Hepatic stellate cell (primary cell): ENCODE measurements at regions not wholly inside any gene's neighbourhood (a gene's known extent, or its start where the extent isn't known, plus 50 kb on each side); places are given as distances from the start of the nearest gene placed in this dataset.
A peak's percentile ranks its signal among the peaks of the same experiment; 100 is the strongest.
"Not testable (repeated sequence)": the region's sequence is repeated elsewhere in the genome, so short reads cannot be mapped to it uniquely, and the experiment has no call there.

Experiments
- DNase-seq: peaks from one replicate; pipeline ENCODE4 v3.0.0; 2011; ENCODE audit warnings: low spot score

DNA sequence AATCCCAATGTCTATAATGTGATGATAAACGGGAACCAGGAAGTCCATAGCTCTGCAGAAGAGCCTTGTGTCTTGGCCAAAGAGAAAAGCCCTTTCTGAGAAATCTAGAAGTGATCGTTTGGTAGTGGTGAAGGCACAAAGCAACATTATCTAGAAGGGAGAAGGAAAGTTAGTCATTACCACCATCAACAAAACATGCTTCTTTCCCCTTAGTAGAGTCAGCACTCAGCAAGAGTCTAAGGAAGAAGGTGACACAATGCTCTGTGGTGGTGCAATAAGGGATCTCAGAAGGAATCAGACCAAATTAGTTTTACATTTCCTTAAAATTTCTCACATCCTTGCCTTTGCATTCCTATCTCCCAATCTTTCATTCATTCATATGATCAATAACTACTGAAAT is 134.4 kb upstream of the PRDX6 start:
- no peak for DNase-seq

DNA sequence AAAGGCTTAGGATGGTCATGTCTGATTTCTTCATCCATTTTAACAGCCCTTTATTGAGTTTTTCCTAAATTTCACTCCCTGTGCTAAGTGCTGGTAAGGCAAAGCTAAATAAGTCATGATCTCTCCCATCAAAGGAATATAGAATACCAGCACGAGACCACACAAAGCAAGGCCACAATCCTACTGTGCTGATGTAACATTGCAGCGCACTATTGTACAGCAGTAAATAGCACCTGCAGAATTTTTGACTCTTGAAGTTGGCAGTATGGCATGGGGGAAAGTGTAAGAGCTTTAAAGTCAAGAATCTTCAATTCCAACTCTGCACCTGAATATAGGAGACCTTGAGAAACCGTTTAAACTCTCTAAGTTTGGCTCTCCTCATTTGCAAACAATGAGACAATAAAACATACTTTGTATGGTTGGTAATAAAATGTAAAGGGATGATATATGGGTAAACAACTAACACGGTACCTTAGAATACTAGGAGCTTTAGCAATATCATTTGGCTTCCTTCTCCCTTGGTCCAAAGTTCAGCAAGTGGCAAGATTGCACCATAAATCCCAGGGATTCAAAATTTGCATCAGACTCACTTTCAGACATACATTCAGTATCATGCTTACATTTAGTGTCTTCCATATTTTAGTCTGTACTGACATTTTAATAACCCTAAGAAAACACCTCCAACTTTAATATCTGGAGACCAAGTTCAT is 132.9 kb upstream of the PRDX6 start:
- no peak for DNase-seq

- DNase-seq = no peak
Measured at GRCh38 chr1:173347282-173347818, 129.8 kb upstream of the PRDX6 start.

GRCh38 chr1:173352635-173353034 is 124.5 kb upstream of the PRDX6 start:
- DNase-seq = not testable (repeated sequence)

GRCh38 chr1:173353350-173353749 is 123.8 kb upstream of the PRDX6 start:
- no peak for DNase-seq

DNA sequence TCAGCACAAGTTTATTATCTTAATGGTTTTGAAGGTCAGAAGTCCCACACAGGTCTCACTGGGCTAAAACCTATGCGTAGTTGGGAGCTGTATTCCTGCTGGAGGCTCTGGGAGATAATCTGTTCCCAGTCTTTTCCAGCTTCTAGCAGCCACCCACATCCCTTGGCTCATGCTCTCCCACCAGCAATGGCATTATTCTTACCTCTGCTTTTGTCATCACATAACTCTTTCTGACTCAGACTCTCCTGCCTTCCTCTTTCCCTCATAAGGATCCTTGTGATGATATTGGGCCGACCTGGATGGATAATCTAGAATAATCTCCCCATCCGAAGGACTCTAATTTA is 122.2 kb upstream of the PRDX6 start:
- no peak for DNase-seq

DNA sequence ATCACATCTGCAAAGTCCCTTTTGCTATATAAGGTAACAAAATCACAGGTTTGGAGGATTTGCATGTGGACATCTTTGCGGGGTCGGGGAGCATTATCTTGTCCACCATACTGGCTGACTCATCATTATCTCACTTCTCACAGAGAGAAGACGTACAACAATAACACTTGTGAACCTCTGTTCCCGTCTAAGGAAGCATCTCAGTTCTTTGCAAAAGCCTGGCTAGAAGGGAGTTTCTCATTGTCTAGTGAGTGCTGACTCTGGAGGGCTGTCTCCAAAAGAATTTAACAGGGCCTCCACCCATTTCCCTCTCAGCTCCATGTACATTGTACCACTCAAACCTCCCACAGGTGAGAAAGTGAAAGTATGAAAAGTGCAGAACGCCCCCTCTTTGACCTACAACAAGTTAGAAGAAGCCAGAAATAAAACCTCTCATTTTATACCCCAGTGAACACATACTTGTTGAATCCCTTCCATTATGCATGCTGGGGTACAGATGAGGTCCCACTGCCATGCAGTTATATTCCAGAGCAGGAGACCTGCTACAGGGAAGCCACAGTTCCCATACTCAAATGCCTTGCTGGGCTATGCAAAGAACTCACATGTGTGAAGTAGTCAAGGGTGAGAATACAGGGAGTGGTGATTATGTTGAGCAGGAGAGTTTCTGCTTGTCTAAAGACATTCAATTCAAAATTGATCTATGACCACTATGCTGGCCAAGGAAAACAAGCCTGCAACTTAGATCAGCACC is 121.7 kb upstream of the PRDX6 start:
- DNase-seq = no peak

GRCh38 chr1:173356191-173356762 is 120.9 kb upstream of the PRDX6 start:
- no peak for DNase-seq

GRCh38 chr1:173360487-173361063 is 116.6 kb upstream of the PRDX6 start:
- DNase-seq = no peak

GRCh38 chr1:173362543-173362942 is 114.6 kb upstream of the PRDX6 start:
- DNase-seq = no peak

GRCh38 chr1:173364827-173365226 is 112.3 kb upstream of the PRDX6 start:
- DNase-seq = no peak

DNA sequence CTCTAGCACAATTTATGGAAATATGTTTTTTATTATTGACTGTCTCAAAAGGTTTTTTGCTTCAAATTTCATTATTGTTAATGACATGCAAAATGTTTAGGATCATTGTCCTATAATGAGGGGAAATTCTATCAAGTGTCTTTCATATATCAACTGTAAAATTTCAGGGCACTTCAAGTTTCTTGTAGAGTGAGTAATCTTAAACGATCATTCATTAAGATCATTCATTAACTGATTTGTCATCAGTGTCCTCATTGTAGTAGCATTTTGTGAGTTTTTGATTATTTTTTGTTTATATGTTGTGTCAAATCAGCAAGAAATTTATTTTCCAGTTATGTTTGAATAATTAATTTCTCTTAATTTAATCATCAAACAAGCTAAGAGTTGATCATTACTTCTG is 111.8 kb upstream of the PRDX6 start:
- no peak for DNase-seq

- DNase-seq = no peak
Measured at GRCh38 chr1:173367136-173367535, 110.0 kb upstream of the PRDX6 start.

DNA sequence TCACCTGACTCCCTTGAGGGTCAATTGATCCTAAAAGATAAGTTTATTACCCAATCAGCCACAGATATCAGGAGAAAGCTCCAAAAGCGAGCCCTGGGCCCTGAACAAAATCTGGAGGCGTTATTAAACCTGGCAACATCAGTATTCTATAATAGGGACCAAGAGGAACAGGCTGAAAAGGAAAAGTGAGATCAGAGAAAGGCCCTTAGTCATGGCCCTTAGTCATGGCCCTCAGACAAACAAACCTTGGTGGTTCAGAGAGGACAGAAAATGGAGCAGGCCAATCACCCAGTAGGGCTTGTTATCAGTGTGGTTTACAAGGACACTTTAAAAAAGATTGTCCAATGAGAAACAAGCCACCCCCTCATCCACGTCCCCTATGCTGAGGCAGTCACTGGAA is 106.5 kb upstream of the PRDX6 start:
- DNase-seq = not testable (repeated sequence)

GRCh38 chr1:173376065-173376464 is 101.1 kb upstream of the PRDX6 start:
- not testable (repeated sequence) for DNase-seq

DNA sequence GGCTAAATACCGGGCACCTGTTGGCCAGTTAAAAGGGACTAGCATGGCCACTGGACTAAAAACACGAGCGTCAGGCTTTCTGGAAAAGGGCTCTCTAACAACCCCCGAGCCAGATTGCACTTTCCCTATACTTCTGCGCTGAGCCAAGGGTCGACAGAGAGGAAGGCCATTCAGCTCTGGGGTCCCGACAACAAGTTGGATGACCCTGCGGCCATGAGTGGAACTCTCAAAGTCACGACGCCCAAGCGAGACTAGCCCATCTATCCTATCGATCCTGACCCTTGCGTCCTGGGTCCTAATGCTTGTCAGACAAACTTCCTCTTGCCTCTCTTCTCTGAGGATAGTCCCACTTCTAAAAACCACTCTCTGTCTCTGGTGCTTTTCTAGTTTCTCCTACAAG is 99.9 kb upstream of the PRDX6 start:
- DNase-seq = no peak

DNA sequence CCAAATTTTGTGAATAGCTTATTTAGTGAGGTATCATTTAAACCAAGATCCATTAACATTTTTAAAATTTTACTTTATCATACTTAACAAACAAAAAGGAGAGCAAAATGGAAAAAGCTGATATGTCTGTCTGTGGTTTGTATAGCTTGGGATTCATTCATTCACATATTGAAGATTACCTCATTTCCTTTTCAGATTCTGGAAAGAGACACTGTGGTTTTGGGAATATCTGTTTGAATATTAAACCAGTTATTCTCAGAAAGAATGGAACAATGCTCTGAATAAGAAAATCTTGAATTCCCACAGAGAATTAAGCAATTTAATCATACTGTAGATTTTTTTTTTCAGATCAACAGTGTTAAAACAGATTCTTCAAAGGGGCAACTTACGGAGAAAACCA is 93.8 kb upstream of the PRDX6 start:
- DNase-seq = no peak

DNA sequence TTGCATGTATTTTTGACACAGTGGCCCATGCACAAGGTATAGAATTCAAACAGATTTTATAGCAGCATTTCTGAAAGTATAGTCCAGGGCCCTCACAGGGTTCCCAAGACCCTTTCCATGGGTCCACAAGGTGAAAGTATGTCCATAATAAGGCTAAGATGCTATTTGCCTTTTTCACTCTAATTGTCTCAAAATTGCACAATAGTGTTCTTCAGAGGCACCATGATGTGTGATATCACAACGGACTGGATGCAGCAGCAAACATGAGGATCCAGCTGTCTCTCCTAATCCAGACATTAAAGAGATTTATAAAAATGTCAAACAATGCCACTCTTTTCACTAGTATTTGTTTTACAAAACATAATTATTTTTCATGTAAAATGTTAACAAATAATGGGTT is 88.8 kb upstream of the PRDX6 start:
- no peak for DNase-seq

GRCh38 chr1:173392895-173393658 is 84.1 kb upstream of the PRDX6 start:
- peak; percentile 47 for DNase-seq

DNA sequence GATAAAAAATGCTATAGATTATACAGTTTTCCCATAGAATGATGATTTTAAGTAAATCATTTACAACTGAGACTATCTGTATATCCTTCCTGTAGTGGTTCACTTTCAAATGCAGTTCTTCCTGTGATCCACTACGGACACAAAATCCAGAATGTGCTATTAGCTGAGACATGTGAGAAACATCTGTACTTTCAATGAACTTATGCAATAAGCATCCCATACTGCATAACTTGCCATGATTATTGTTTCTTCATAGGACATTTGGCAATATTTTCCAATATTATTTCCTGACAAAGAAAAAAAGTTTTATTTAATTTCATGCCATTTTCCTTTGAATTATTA is 83.5 kb upstream of the PRDX6 start:
- no peak for DNase-seq

- DNase-seq = not testable (repeated sequence)
Measured at GRCh38 chr1:173394813-173395212, 82.3 kb upstream of the PRDX6 start.

DNA sequence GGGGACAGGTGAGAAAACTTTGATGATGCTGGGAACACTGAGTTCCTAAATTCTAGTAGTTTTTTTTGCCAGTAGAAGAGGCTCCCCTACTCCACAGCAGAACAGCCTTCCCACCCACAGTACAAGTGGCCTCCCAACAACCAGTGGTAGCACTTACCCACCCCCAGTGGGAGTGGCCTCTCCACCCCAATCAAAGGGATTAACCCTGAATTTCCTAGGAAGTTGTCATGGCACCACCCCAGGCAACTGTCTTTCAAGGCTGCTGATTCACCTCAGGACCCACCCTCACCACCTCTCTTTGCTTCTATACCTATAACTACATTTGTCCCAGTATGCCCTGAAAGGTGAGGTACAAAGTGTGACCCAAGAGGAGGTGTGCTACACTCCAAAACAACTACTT is 81.4 kb upstream of the PRDX6 start:
- no peak for DNase-seq
